SK-N-SH (cell line): ENCODE measurements at regions not wholly inside any gene's neighbourhood (a gene's known extent, or its start where the extent isn't known, plus 50 kb on each side); places are given as distances from the start of the nearest gene placed in this dataset.

Source experiments
- CTCF ChIA-PET: fragments of 300-600, 350-600 bp; formaldehyde crosslinking; extraction: SDS; loops from one replicate; lab custom pipeline; 2021; lab: Yijun Ruan, JAX
- POLR2A ChIA-PET: fragments of 350-600 bp; sonication (Branson Sonifier 250); formaldehyde crosslinking; extraction: SDS; loops from one replicate; lab custom pipeline; 2020; ENCODE audit warnings: antibody characterized with exemption, inconsistent platforms; lab: Yijun Ruan, JAX
- DNase-seq: peaks from one replicate; pipeline ENCODE4 v3.0.0; 2012
- H2AFZ ChIP-seq: fragments of 200-600 bp; sonication (generic); 2 replicates; pipeline ENCODE4 v1.8.1; 2016; ENCODE audit warnings: antibody characterized with exemption, mild to moderate bottlenecking, low read depth
- H3F3A ChIP-seq: fragments of 200-600 bp; sonication (generic); replicated peaks from 2 replicates; pipeline ENCODE3; 2016; ENCODE audit warnings: antibody characterized with exemption, mild to moderate bottlenecking; ENCODE audit not compliant: insufficient read depth
- H3K27ac ChIP-seq, 2 experiments: fragments of 200-500 bp in 1 of 2; fragments of 200-600 bp in 1 of 2; sonication (Bioruptor generic) in 1 of 2; sonication (generic), shearing (Covaris generic) in 1 of 2; 2 replicates each; pipeline versions ENCODE4 v1.5.1 to v1.6.1; 2014 to 2016; ENCODE audit warnings: low read depth in 2 of 2, inconsistent platforms in 1 of 2, low read length in 1 of 2, mild to moderate bottlenecking in 1 of 2, mixed read lengths in 1 of 2
- H3K27me3 ChIP-seq: fragments of 200-600 bp; sonication (generic), shearing (Covaris generic); 2 replicates; pipeline ENCODE4 v1.6.1; 2016; ENCODE audit warnings: mixed run types; ENCODE audit not compliant: insufficient read depth
- H3K36me3 ChIP-seq, 2 experiments: fragments of 200-500 bp in 1 of 2; fragments of 200-600 bp in 1 of 2; sonication (Bioruptor generic) in 1 of 2; sonication (generic) in 1 of 2; replicated peaks in 1 of 2; 2 replicates each; pipeline versions ENCODE3 to v1.5.1; 2014 to 2016; ENCODE audit warnings: low read length in 1 of 2, mild to moderate bottlenecking in 1 of 2; ENCODE audit not compliant: insufficient read depth in 2 of 2, control insufficient read depth in 1 of 2
- H3K4me1 ChIP-seq, 2 experiments: fragments of 200-500 bp in 1 of 2; fragments of 200-600 bp in 1 of 2; sonication (Bioruptor generic) in 1 of 2; sonication (generic), shearing (Covaris generic) in 1 of 2; 2 replicates each; pipeline versions ENCODE4 v1.5.1 to v1.6.1; 2014 to 2016; ENCODE audit warnings: low read depth in 1 of 2, low read length in 1 of 2, mixed run types in 1 of 2; ENCODE audit not compliant: insufficient read depth in 2 of 2, control insufficient read depth in 1 of 2
- H3K4me2 ChIP-seq: fragments of 200-600 bp; sonication (generic), shearing (Covaris generic); 2 replicates; pipeline ENCODE4 v1.6.1; 2017; ENCODE audit warnings: mixed run types
- H3K4me3 ChIP-seq, 2 experiments: fragments of 200-500 bp in 1 of 2; fragments of 200-600 bp in 1 of 2; sonication (Bioruptor generic) in 1 of 2; sonication (generic), shearing (Covaris generic) in 1 of 2; 2 replicates each; pipeline versions ENCODE4 v1.5.1 to v1.8.1; 2014 to 2016; ENCODE audit warnings: low read depth in 2 of 2, inconsistent platforms in 1 of 2, low read length in 1 of 2, mild to moderate bottlenecking in 1 of 2, mixed read lengths in 1 of 2, moderate library complexity in 1 of 2
- H3K79me2 ChIP-seq: fragments of 200-600 bp; sonication (generic); 2 replicates; pipeline ENCODE4 v1.8.1; 2017; ENCODE audit warnings: mild to moderate bottlenecking; ENCODE audit not compliant: insufficient read depth
- H3K9ac ChIP-seq: fragments of 200-600 bp; sonication (generic); 2 replicates; pipeline ENCODE4 v1.6.1; 2017; ENCODE audit warnings: mixed run types
- H3K9me2 ChIP-seq: fragments of 200-600 bp; sonication (generic); 2 replicates; pipeline ENCODE4 v1.6.1; 2017; ENCODE audit warnings: mixed run types
- H3K9me3 ChIP-seq: fragments of 200-600 bp; sonication (generic); 2 replicates; pipeline ENCODE4 v1.6.1; 2017; ENCODE audit warnings: mixed run types, mild to moderate bottlenecking, moderate library complexity
- H4K20me1 ChIP-seq: fragments of 200-600 bp; sonication (generic); 2 replicates; pipeline ENCODE4 v1.6.1; 2017; ENCODE audit warnings: mild to moderate bottlenecking, mixed run types; ENCODE audit not compliant: insufficient read depth
- CHD2 ChIP-seq: fragments of 150-350 bp; IDR thresholded peaks from 2 replicates; pipeline ENCODE4 v1.6.1; 2018; ENCODE audit warnings: low read length; ENCODE audit not compliant: partially characterized antibody
- EZH2phosphoT487 ChIP-seq: fragments of 200-600 bp; sonication (generic); IDR thresholded peaks from 2 replicates; pipeline ENCODE4 v1.6.1; 2017; ENCODE audit warnings: low read depth, mixed run types, mild to moderate bottlenecking, antibody characterized with exemption, moderate library complexity, borderline replicate concordance
- MEF2A ChIP-seq: IDR thresholded peaks from 2 replicates; pipeline ENCODE4 v1.4.0; 2012; ENCODE audit warnings: low read depth, borderline replicate concordance
- NRF1 ChIP-seq: IDR thresholded peaks from 2 replicates; pipeline ENCODE4 v1.6.1; 2012; ENCODE audit warnings: low read depth, mild to moderate bottlenecking, low read length
- RFX5 ChIP-seq: IDR thresholded peaks from 2 replicates; pipeline ENCODE4 v1.6.1; 2012; ENCODE audit warnings: mild to moderate bottlenecking, improper control_type of control experiment, low read length
- TAF1 ChIP-seq: IDR thresholded peaks from 2 replicates; pipeline ENCODE4 v1.6.1; 2012; ENCODE audit warnings: low read depth, mild to moderate bottlenecking, low read length, moderate library complexity, borderline replicate concordance
- USF1 ChIP-seq: IDR thresholded peaks from 2 replicates; pipeline ENCODE4 v1.4.0; 2012; ENCODE audit warnings: low read depth, borderline replicate concordance
- YY1 ChIP-seq: IDR thresholded peaks from 2 replicates; pipeline ENCODE4 v1.4.0; 2012; ENCODE audit warnings: low read depth, mild to moderate bottlenecking
- WGBS: methylation state at CpG from one replicate; pipeline ENCODE4 v1.1.6; 2017; ENCODE audit warnings: low lambda C conversion rate; 5-methylcytosine and 5-hydroxymethylcytosine counted together
- TF ChIP-seq, protein P1 (sequence below): IDR thresholded peaks from 2 replicates; pipeline ENCODE4 v1.4.0; 2012; ENCODE audit warnings: low read depth
- TF ChIP-seq, protein P2 (sequence below): fragments of 150-350 bp; IDR thresholded peaks from 2 replicates; pipeline ENCODE4 v1.6.1; 2016; ENCODE audit warnings: mild to moderate bottlenecking, low read depth, low read length
- TF ChIP-seq, protein P3 (sequence below): fragments of 200-600 bp; sonication (generic); IDR thresholded peaks from 2 replicates; pipeline ENCODE4 v1.6.1; 2017; ENCODE audit warnings: antibody characterized with exemption, mild to moderate bottlenecking, moderate library complexity

DNA sequence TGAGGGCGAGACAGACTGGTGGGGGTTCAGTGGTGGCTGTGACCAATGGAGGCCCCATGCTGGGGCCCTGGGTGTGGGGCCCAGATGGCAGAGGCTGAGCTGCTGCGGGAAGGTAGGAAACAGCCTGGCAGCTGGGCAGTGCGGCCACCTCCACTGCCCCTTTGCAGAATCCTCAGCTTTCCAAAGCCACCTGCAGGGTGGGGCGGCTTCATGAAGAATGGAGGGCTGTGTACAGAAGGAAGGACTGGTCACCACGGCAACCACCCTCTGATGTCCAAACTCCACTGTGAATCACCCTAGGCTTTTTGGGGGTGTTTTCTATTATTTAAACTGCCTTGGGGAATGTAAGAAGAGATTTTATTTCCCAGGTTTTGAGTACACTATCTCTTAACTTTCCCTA, 166.3 kb upstream of the NAV2 start:
- Histone ChIP-seq H3K9me2 (no peaks in the 10 kb centered on the region), H2AFZ (no peak overlapping the region), H3F3A (no peaks in the 10 kb centered on the region), H4K20me1 (no peaks in the 10 kb centered on the region), H3K27me3 (peaks cover 36% of the 10 kb centered on the region), H3K27ac (no peak overlapping the region), H3K4me2 (no peak overlapping the region), H3K4me1 (no peaks in the 10 kb centered on the region; a peak in 1 of 4 replicates), H3K9me3 (no peaks in the 10 kb centered on the region), H3K4me3 (no peak overlapping the region), H3K36me3 (no peaks in the 10 kb centered on the region), H3K9ac (no peak overlapping the region), H3K79me2 (no peaks in the 10 kb centered on the region)
- WGBS = 66% methylated on average over 3 of the region's 5 CpGs
- ChIA-PET POLR2A (interaction anchor here (0.7 kb wide), 1 partner anchor 354 kb away, joined by 3 read pairs; no protein-coding TSS in a partner anchor), CTCF (interaction anchor here (1.0 to 19.9 kb wide), 6 partner anchors 10 to 473 kb away, joined by 3 to 328 read pairs (median 12); no protein-coding TSS in a partner anchor)
- DNase-seq = no peak
- TF ChIP-seq TAF1 (no peak), CHD2 (no peak), RFX5 (no peak), NRF1 (no peak), EZH2phosphoT487 (no peak), MEF2A (no peak)
- TF ChIP-seq, protein P1, sequence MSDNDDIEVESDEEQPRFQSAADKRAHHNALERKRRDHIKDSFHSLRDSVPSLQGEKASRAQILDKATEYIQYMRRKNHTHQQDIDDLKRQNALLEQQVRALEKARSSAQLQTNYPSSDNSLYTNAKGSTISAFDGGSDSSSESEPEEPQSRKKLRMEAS = no peak
- TF ChIP-seq, protein P2, sequence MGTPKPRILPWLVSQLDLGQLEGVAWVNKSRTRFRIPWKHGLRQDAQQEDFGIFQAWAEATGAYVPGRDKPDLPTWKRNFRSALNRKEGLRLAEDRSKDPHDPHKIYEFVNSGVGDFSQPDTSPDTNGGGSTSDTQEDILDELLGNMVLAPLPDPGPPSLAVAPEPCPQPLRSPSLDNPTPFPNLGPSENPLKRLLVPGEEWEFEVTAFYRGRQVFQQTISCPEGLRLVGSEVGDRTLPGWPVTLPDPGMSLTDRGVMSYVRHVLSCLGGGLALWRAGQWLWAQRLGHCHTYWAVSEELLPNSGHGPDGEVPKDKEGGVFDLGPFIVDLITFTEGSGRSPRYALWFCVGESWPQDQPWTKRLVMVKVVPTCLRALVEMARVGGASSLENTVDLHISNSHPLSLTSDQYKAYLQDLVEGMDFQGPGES = no peak
- TF ChIP-seq, protein P3, sequence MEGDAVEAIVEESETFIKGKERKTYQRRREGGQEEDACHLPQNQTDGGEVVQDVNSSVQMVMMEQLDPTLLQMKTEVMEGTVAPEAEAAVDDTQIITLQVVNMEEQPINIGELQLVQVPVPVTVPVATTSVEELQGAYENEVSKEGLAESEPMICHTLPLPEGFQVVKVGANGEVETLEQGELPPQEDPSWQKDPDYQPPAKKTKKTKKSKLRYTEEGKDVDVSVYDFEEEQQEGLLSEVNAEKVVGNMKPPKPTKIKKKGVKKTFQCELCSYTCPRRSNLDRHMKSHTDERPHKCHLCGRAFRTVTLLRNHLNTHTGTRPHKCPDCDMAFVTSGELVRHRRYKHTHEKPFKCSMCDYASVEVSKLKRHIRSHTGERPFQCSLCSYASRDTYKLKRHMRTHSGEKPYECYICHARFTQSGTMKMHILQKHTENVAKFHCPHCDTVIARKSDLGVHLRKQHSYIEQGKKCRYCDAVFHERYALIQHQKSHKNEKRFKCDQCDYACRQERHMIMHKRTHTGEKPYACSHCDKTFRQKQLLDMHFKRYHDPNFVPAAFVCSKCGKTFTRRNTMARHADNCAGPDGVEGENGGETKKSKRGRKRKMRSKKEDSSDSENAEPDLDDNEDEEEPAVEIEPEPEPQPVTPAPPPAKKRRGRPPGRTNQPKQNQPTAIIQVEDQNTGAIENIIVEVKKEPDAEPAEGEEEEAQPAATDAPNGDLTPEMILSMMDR = no peak

GRCh38 chr11:19541521-19542049, 171.1 kb upstream of the NAV2 start:
- no peak overlapping the region for H2AFZ ChIP-seq
- no peaks in the 10 kb centered on the region for H4K20me1 ChIP-seq
- ChIA-PET CTCF (interaction anchor here (0.7 to 19.9 kb wide), 6 partner anchors 8 to 760 kb away, joined by 3 to 328 read pairs (median 3); no protein-coding TSS in a partner anchor), POLR2A (no interaction called here)
- no peaks in the 10 kb centered on the region for H3K79me2 ChIP-seq
- 54% methylated on average over 2 of the region's 3 CpGs for WGBS
- H3K9me3 ChIP-seq = no peaks in the 10 kb centered on the region
- H3K9me2 ChIP-seq = no peaks in the 10 kb centered on the region
- no peak overlapping the region for H3K9ac ChIP-seq
- H3K4me1 ChIP-seq = no peaks in the 10 kb centered on the region; a peak in 1 of 4 replicates
- no peaks in the 10 kb centered on the region for H3K36me3 ChIP-seq
- no peak for TF ChIP-seq YY1
- TF ChIP-seq, protein P3 = no peak
- TF ChIP-seq CHD2 = no peak
- no peak for TF ChIP-seq USF1
- no peaks in the 10 kb centered on the region for H3F3A ChIP-seq
- no peak overlapping the region for H3K4me2 ChIP-seq
- peaks cover 29% of the 10 kb centered on the region for H3K27me3 ChIP-seq
- no peak overlapping the region for H3K27ac ChIP-seq
- DNase-seq = no peak
- H3K4me3 ChIP-seq = no peak overlapping the region
